GM08714 (cell line): ENCODE measurements at regions not wholly inside any gene's neighbourhood (a gene's known extent, or its start where the extent isn't known, plus 50 kb on each side); places are given as distances from the start of the nearest gene placed in this dataset.
"Not testable (repeated sequence)": the region's sequence is repeated elsewhere in the genome, so short reads cannot be mapped to it uniquely, and the experiment has no call there.

Experiments
- H3K4me3 ChIP-seq: fragments of 200-500 bp; sonication (Bioruptor generic); 2 replicates; pipeline ENCODE4 v1.5.1; 2014; ENCODE audit warnings: mild to moderate bottlenecking, low read length, inconsistent platforms
- ZNF274 ChIP-seq: IDR thresholded peaks from 2 replicates; pipeline ENCODE4 v1.6.1; 2012; ENCODE audit warnings: mild to moderate bottlenecking, low read depth, low read length

DNA sequence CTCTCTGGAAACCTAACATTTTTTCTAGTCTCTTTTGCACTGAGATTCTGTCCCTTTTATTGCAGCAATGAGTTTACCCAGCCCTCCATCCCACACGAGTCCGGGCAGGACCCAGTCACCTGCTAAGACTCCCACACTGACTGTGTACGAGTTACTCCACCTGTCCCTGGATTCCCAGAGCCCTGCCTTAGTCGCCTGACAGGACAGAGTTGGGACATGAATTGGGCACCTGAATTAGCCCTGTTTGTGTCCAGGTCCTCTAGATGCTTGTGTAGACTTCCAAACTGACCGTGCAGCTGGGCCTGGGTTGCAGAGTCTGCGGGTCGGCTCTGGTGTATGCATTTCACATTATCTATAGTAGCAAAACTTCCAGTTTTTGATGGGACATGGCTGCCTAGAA lies 238.7 kb downstream of the VAPA start:
- no peak for TF ChIP-seq ZNF274
- no peak overlapping the region for H3K4me3 ChIP-seq

GRCh38 chr18:10153924-10154752 lies 240.3 kb downstream of the VAPA start:
- H3K4me3 ChIP-seq: no peak overlapping the region
- TF ChIP-seq ZNF274: no peak

GRCh38 chr18:10157706-10158105 lies 243.9 kb downstream of the VAPA start:
- TF ChIP-seq ZNF274: no peak
- no peak overlapping the region for H3K4me3 ChIP-seq

GRCh38 chr18:10160251-10160650 lies 246.4 kb downstream of the VAPA start:
- no peak for TF ChIP-seq ZNF274
- H3K4me3 ChIP-seq: no peak overlapping the region

DNA sequence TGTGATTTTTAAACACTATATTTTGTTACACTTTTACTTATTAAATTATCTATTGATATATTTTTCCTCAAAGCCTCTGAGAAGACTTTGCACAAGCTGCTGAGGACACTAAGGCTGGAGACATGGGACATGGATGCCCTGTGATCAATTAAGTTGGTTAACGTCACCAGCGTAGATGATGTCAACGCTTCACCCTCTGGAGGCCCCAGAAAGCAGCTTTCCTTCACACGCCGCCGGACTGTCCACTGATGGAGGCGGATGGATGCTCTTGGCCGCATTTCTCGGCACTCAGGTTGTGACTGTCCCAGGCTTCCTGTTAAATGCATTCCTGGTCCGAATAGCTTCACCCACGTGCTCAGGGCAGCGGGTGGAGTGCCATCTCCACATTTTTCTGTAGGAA lies 247.5 kb downstream of the VAPA start:
- no peak overlapping the region for H3K4me3 ChIP-seq
- no peak for TF ChIP-seq ZNF274

DNA sequence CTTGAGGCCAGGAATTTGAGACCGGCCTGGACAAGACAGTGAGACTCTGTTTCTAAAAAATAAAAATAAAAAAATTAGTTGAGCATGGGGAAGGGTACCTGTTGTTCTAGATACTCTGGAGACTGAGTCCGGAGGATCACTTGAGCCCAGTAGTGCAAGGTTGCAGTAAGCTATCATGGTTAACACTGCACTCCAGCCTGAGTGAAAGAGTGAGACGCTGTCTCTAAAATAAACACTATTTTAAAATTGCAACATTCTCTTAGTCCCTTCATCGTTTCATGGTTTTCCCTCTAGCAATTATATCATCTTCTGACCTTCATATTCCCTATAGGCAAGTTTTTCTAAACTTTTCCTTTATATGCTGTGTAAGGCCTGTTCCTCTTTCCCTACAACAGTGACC lies 248.5 kb downstream of the VAPA start:
- no peak overlapping the region for H3K4me3 ChIP-seq
- no peak for TF ChIP-seq ZNF274

DNA sequence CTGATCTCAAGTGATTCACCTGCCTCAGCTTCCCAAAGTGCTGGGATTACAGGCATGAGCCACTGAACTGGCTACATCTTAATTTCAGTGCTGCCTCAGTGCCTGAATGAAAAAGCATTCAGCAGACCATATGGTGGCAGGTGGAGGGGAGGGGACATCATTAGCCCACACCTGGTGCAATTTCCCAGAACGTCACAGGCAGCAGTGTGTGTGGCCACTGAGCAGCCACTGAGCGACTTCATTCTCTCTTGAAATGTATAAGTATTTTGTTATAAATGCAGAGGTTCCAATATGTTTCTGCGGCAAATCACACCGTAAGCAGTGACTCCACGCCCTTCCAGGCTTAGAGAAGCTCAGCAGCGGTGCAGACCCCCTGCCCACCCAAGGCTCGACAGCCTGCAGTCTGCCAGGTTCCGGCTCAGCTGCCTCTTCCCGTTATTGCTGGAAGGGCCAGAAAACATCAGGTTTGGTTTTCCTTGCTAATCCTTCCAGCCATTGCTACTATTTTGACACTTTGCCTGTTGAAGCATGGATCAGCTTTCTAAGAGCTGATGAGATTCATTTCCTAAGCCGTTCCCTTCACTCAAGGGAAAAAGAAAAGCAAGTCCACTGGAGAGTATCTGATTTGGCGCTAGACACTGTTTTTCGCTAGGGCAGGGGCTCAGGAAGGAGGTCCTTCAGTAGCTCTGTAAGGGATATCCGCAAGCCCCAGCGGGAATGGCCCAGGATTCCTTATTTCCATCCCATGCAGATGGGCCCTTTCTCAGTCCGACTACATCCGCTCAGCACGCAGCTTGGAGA lies 250.7 kb downstream of the VAPA start:
- H3K4me3 ChIP-seq: no peak overlapping the region
- no peak for TF ChIP-seq ZNF274

DNA sequence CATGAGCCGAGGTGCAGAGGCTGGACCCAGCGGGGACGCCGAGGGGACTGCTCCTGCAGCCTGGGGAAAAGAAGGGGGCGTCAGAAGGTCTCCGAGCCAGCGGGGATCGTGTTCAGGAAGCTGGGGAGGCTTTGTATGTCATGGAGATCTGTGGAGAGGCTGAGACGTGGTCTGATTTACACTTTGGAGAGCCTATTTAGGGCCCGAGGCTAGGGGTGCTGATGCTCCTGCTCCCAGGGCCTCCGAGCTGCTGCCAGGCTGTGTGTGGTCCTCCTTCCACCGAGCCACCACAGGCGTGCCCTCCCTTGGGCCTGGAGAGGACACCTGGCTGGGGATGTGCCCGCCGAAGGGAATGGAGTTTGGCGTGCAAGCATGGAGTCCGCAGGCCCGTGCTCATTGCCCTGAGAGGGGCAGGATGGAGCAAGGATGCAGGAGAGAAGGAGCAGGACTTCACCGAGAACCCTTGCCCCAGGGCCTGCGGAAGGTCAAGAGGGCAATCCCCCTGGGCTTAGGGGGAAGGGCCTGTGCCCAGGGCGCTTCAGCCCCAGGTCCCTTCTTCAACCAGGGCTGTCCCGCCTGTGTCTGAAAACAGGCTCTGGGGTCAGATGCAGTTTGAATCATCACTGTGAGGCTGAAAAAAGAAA lies 252.5 kb downstream of the VAPA start:
- no peak for TF ChIP-seq ZNF274

DNA sequence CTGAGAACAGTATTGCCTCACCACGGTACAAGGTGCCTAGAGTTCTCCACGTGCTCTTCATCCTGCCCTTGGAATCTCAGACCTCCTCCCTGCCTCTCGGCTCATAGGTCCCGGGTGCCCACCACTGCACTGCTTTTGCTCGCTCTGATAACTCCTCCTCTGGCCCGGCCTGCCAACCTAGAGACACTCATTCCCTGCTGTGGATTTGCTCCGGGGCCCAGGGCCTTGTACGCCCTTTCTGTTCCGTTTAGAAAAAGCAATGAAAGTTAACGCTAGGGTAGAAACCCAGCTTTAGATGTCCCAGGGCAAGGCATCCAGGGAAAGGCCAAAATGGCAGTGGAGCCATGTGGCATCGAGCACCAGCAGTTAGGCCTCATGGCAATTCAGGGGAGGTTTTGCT lies 253.9 kb downstream of the VAPA start:
- no peak for TF ChIP-seq ZNF274
- H3K4me3 ChIP-seq: no peak overlapping the region

More for the DNA sequence above, 252.5 kb downstream of the VAPA start:
- no peak overlapping the region for H3K4me3 ChIP-seq

- no peak for TF ChIP-seq ZNF274
- H3K4me3 ChIP-seq: no peak overlapping the region
These were observed 254.7 kb downstream of the VAPA start for GRCh38 chr18:10168477-10168876.

GRCh38 chr18:10169064-10169562 lies 255.3 kb downstream of the VAPA start:
- no peak overlapping the region for H3K4me3 ChIP-seq
- TF ChIP-seq ZNF274: no peak

GRCh38 chr18:10169814-10170213 lies 256.0 kb downstream of the VAPA start:
- no peak for TF ChIP-seq ZNF274
- no peak overlapping the region for H3K4me3 ChIP-seq

GRCh38 chr18:10170375-10170774 lies 256.6 kb downstream of the VAPA start:
- no peak for TF ChIP-seq ZNF274
- H3K4me3 ChIP-seq: no peak overlapping the region

GRCh38 chr18:10175333-10175732 lies 261.5 kb downstream of the VAPA start:
- H3K4me3 ChIP-seq: not testable (repeated sequence)

- not testable (repeated sequence) for H3K4me3 ChIP-seq
These were observed 265.5 kb downstream of the VAPA start for GRCh38 chr18:10179326-10179725.
